C4-2B (cell line): ENCODE measurements at regions not wholly inside any gene's neighbourhood (a gene's known extent, or its start where the extent isn't known, plus 50 kb on each side); places are given as distances from the start of the nearest gene placed in this dataset.

Experiments used
- CTCF ChIP-seq: fragments of 450-650 bp; conservative IDR thresholded peaks from 2 replicates; pipeline ENCODE4 v1.5.1; 2017; ENCODE audit warnings: mild to moderate bottlenecking
- ZFX ChIP-seq: fragments of 450-650 bp; IDR thresholded peaks from 2 replicates; pipeline ENCODE4 v1.6.1; 2017

DNA sequence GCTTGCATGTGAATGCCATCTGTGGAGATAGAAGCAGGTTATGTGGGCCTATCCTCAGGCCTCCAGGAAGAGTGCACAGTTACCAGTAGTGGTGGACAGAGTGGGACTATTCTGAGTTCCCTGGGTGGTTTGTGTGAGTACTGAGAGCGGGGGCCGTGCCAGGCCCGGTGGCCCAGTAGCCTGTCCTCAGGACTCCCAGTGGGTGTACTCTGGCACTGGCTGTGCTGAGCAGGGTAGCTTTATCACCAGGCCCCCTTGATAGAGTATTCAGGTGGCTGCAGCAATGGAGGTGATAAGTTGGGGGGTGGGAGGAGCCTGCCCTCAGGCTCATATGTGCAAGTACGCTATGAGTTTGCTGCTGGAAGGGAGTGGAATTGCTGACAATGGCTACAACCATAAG is 979.0 kb upstream of the PIK3C3 start:
- TF ChIP-seq CTCF (no peak), ZFX (no peak)
